H9 (cell line): ENCODE measurements at regions not wholly inside any gene's neighbourhood (a gene's known extent, or its start where the extent isn't known, plus 50 kb on each side); places are given as distances from the start of the nearest gene placed in this dataset.

Experiments
- DNase-seq: peaks from one replicate; pipeline ENCODE4 v3.0.0-alpha.2; 2017
- H2AFZ ChIP-seq: one replicate; pipeline ENCODE4 v1.6.1; 2013; ENCODE audit warnings: mild to moderate bottlenecking, low read length, control low read depth, moderate library complexity
- H2AK5ac ChIP-seq: 2 replicates; pipeline ENCODE4 v1.6.1; 2013; ENCODE audit warnings: low read length, control low read depth, mixed read lengths; ENCODE audit not compliant: insufficient read length
- H2BK120ac ChIP-seq: one replicate; pipeline ENCODE4 v1.6.1; 2013; ENCODE audit warnings: low read depth, mild to moderate bottlenecking, low read length, control low read depth, inconsistent platforms; ENCODE audit not compliant: poor library complexity, severe bottlenecking
- H2BK12ac ChIP-seq: 2 replicates; pipeline ENCODE4 v1.6.1; 2013; ENCODE audit warnings: low read length, control low read depth, mixed read lengths, low read depth; ENCODE audit not compliant: insufficient read length
- H2BK15ac ChIP-seq: 2 replicates; pipeline ENCODE4 v1.6.1; 2013; ENCODE audit warnings: low read depth, low read length, control low read depth
- H2BK20ac ChIP-seq: one replicate; pipeline ENCODE4 v1.6.1; 2013; ENCODE audit warnings: low read depth, mild to moderate bottlenecking, low read length, control low read depth, inconsistent platforms; ENCODE audit not compliant: poor library complexity, severe bottlenecking
- H2BK5ac ChIP-seq: 2 replicates; pipeline ENCODE4 v1.6.1; 2013; ENCODE audit warnings: low read length, control low read depth, mixed read lengths; ENCODE audit not compliant: insufficient read length
- H3K14ac ChIP-seq: 2 replicates; pipeline ENCODE4 v1.6.1; 2013; ENCODE audit warnings: low read length, control low read depth; ENCODE audit not compliant: insufficient read depth
- H3K18ac ChIP-seq: 2 replicates; pipeline ENCODE4 v1.6.1; 2013; ENCODE audit warnings: low read depth, mild to moderate bottlenecking, mixed read lengths, low read length, control low read depth; ENCODE audit not compliant: insufficient read length
- H3K23ac ChIP-seq: 2 replicates; pipeline ENCODE4 v1.6.1; 2013; ENCODE audit warnings: low read length, control low read depth, mixed read lengths, low read depth; ENCODE audit not compliant: insufficient read length
- H3K23me2 ChIP-seq: 2 replicates; pipeline ENCODE4 v1.6.1; 2013; ENCODE audit warnings: low read depth, mild to moderate bottlenecking, mixed read lengths, low read length, control low read depth; ENCODE audit not compliant: insufficient read length, poor library complexity, severe bottlenecking
- H3K27ac ChIP-seq: 2 replicates; pipeline ENCODE4 v1.5.1; 2013; ENCODE audit warnings: low read length, control low read depth, mixed read lengths, low read depth; ENCODE audit not compliant: insufficient read length
- H3K27me3 ChIP-seq: 2 replicates; pipeline ENCODE4 v1.6.1; 2013; ENCODE audit warnings: low read length, control low read depth, inconsistent platforms; ENCODE audit not compliant: insufficient read depth
- H3K4ac ChIP-seq: 2 replicates; pipeline ENCODE4 v1.6.1; 2013; ENCODE audit warnings: low read depth, mild to moderate bottlenecking, control low read depth, inconsistent platforms, low read length, moderate library complexity
- H3K4me1 ChIP-seq: 2 replicates; pipeline ENCODE4 v1.6.1; 2013; ENCODE audit warnings: low read length, control low read depth, inconsistent platforms; ENCODE audit not compliant: insufficient read depth
- H3K4me2 ChIP-seq: 2 replicates; pipeline ENCODE4 v1.6.1; 2013; ENCODE audit warnings: low read length, control low read depth, mixed read lengths; ENCODE audit not compliant: insufficient read length, insufficient read depth
- H3K56ac ChIP-seq: 2 replicates; pipeline ENCODE4 v1.6.1; 2013; ENCODE audit warnings: low read depth, mild to moderate bottlenecking, mixed read lengths, low read length, control low read depth; ENCODE audit not compliant: insufficient read length
- H3K79me1 ChIP-seq: 2 replicates; pipeline ENCODE4 v1.6.1; 2013; ENCODE audit warnings: low read depth, mild to moderate bottlenecking, moderate library complexity, low read length, control low read depth, inconsistent platforms; ENCODE audit not compliant: insufficient read depth, poor library complexity, severe bottlenecking
- H3K79me2 ChIP-seq: 2 replicates; pipeline ENCODE4 v1.6.1; 2013; ENCODE audit warnings: low read length, control low read depth, inconsistent platforms; ENCODE audit not compliant: insufficient read depth
- H3K9ac ChIP-seq: 2 replicates; pipeline ENCODE4 v1.6.1; 2013; ENCODE audit warnings: low read length, control low read depth, mixed read lengths; ENCODE audit not compliant: insufficient read length; ENCODE audit errors: extremely low read depth
- H3K9me3 ChIP-seq: one replicate; pipeline ENCODE4 v1.6.1; 2013; ENCODE audit warnings: low read depth, low read length, inconsistent platforms; ENCODE audit not compliant: control insufficient read depth
- H3T11ph ChIP-seq: one replicate; pipeline ENCODE4 v1.6.1; 2013; ENCODE audit warnings: mild to moderate bottlenecking, low read length, control low read depth, inconsistent platforms
- H4K20me1 ChIP-seq: one replicate; pipeline ENCODE4 v1.6.1; 2013; ENCODE audit not compliant: control insufficient read depth, insufficient read length, insufficient read depth
- H4K5ac ChIP-seq: 2 replicates; pipeline ENCODE4 v1.6.1; 2013; ENCODE audit warnings: low read depth, mild to moderate bottlenecking, mixed read lengths, low read length, control low read depth; ENCODE audit not compliant: insufficient read length
- H4K8ac ChIP-seq: replicated peaks from 2 replicates; pipeline ENCODE4 v1.6.1; 2013; ENCODE audit warnings: low read length, control low read depth, mixed read lengths, low read depth; ENCODE audit not compliant: insufficient read length
- H4K91ac ChIP-seq: 2 replicates; pipeline ENCODE4 v1.6.1; 2013; ENCODE audit warnings: low read depth, mild to moderate bottlenecking, moderate library complexity, mixed read lengths, low read length, control low read depth; ENCODE audit not compliant: insufficient read length
- H3K27ac Mint-ChIP-seq, 3 experiments: 2 replicates in 2 of 3; 3 replicates in 1 of 3; pipeline ENCODE4 v1.8.0; 2020 to 2021; ENCODE audit warnings: mixed read lengths in 3 of 3, mild to moderate bottlenecking in 1 of 3, moderate library complexity in 1 of 3
- H3K27me3 Mint-ChIP-seq: 2 replicates; pipeline ENCODE4 v1.8.0; 2021; ENCODE audit warnings: low read depth, mild to moderate bottlenecking, moderate library complexity, mixed read lengths
- H3K36me3 Mint-ChIP-seq, 3 experiments: 2 replicates in 2 of 3; 3 replicates in 1 of 3; pipeline ENCODE4 v1.8.0; 2020 to 2021; ENCODE audit warnings: low read depth in 3 of 3, mixed read lengths in 3 of 3; ENCODE audit not compliant: insufficient read depth in 1 of 3
- H3K4me1 Mint-ChIP-seq, 2 experiments: 2 replicates each; pipeline ENCODE4 v1.8.0; 2020; ENCODE audit warnings: mixed read lengths in 2 of 2
- H3K4me3 Mint-ChIP-seq, 2 experiments: 2 replicates in 1 of 2; 3 replicates in 1 of 2; pipeline ENCODE4 v1.8.0; 2020 to 2021; ENCODE audit warnings: mild to moderate bottlenecking in 2 of 2, mixed read lengths in 2 of 2, moderate library complexity in 1 of 2
- H3K9me3 Mint-ChIP-seq, 2 experiments: 2 replicates in 1 of 2; 3 replicates in 1 of 2; pipeline ENCODE4 v1.8.0; 2020; ENCODE audit warnings: mild to moderate bottlenecking in 2 of 2, mixed read lengths in 2 of 2, moderate library complexity in 1 of 2
- CTCF ChIP-seq: fragments of 200-600 bp; sonication (generic); conservative IDR thresholded peaks from 3 replicates; pipeline ENCODE4 v1.8.0; 2021; ENCODE audit warnings: antibody characterized with exemption, mild to moderate bottlenecking

GRCh38 chr6:74768738-74769137, 437.1 kb downstream of the COL12A1 start:
- H3K27ac ChIP-seq, result no peak overlapping the region
- H3K14ac ChIP-seq, result no peak overlapping the region
- no peak overlapping the region for H4K5ac ChIP-seq
- no peak overlapping the region for H2BK20ac ChIP-seq
- H3K27me3 ChIP-seq, result no peaks in the 10 kb centered on the region
- no peaks in the 10 kb centered on the region for H3K27me3 Mint-ChIP-seq
- no peak overlapping the region for H2AK5ac ChIP-seq
- no peaks in the 10 kb centered on the region for H4K20me1 ChIP-seq
- H3K4ac ChIP-seq, result no peak overlapping the region
- H3K9ac ChIP-seq, result no peak overlapping the region
- peaks cover 6 to 8% of the 10 kb centered on the region in 2 experiments; a peak in 2 of 4 replicates for H3K4me1 Mint-ChIP-seq
- no peak overlapping the region for H4K8ac ChIP-seq
- H3K18ac ChIP-seq, result no peak overlapping the region
- no peak overlapping the region for H3K4me2 ChIP-seq
- no peak overlapping the region for H2BK120ac ChIP-seq
- H3K79me2 ChIP-seq, result no peaks in the 10 kb centered on the region
- H2BK12ac ChIP-seq, result no peak overlapping the region
- H3K23me2 ChIP-seq, result no peaks in the 10 kb centered on the region
- no peaks in the 10 kb centered on the region for H3K79me1 ChIP-seq
- no peak overlapping the region for H2BK15ac ChIP-seq
- H2BK5ac ChIP-seq, result no peak overlapping the region
- H3K27ac Mint-ChIP-seq, result no peak overlapping the region
- DNase-seq, result no peak
- H4K91ac ChIP-seq, result no peak overlapping the region
- no peaks in the 10 kb centered on the region for H3K9me3 Mint-ChIP-seq
- H3K56ac ChIP-seq, result no peak overlapping the region
- H3K9me3 ChIP-seq, result no peaks in the 10 kb centered on the region
- no peak for TF ChIP-seq CTCF
- H3K36me3 Mint-ChIP-seq, result no peaks in the 10 kb centered on the region
- H2AFZ ChIP-seq, result no peak overlapping the region
- no peaks in the 10 kb centered on the region for H3K4me1 ChIP-seq
- no peak overlapping the region for H3K4me3 Mint-ChIP-seq
- no peak overlapping the region for H3K23ac ChIP-seq
- no peak overlapping the region for H3T11ph ChIP-seq
